HG03045 (cell line): ENCODE measurements at regions not wholly inside any gene's neighbourhood (a gene's known extent, or its start where the extent isn't known, plus 50 kb on each side); places are given as distances from the start of the nearest gene placed in this dataset.
"Not testable (repeated sequence)": the region's sequence is repeated elsewhere in the genome, so short reads cannot be mapped to it uniquely, and the experiment has no call there.

ENCODE experiments used
- ATAC-seq: cut with Tn5 transposase; IDR thresholded peaks from one replicate; pipeline ENCODE4 v1.9.1; 2021; ENCODE audit warnings: mild to moderate bottlenecking, moderate library complexity; ENCODE audit not compliant: unreplicated experiment

- ATAC-seq = no peak
Measured at GRCh38 chr5:36422952-36423351, 121.2 kb upstream of the RANBP3L start.

GRCh38 chr5:36423578-36424307 lies 122.0 kb upstream of the RANBP3L start:
- no peak for ATAC-seq

- not testable (repeated sequence) for ATAC-seq
Measured at GRCh38 chr5:36426070-36426469, 124.4 kb upstream of the RANBP3L start.

- no peak for ATAC-seq
Measured at GRCh38 chr5:36435516-36435915, 133.8 kb upstream of the RANBP3L start.

- no peak for ATAC-seq
Measured at GRCh38 chr5:36436306-36436705, 134.6 kb upstream of the RANBP3L start.

- no peak for ATAC-seq
Measured at GRCh38 chr5:36438765-36439561, 137.3 kb upstream of the RANBP3L start.

GRCh38 chr5:36440300-36440699 lies 138.6 kb upstream of the RANBP3L start:
- no peak for ATAC-seq

GRCh38 chr5:36441280-36441679 lies 139.6 kb upstream of the RANBP3L start:
- no peak for ATAC-seq

GRCh38 chr5:36442352-36442751 lies 140.7 kb upstream of the RANBP3L start:
- ATAC-seq = no peak

- ATAC-seq = no peak
Measured at GRCh38 chr5:36442796-36443195, 141.1 kb upstream of the RANBP3L start.

- ATAC-seq = no peak
Measured at GRCh38 chr5:36443941-36444340, 142.2 kb upstream of the RANBP3L start.

GRCh38 chr5:36444582-36445418 lies 143.1 kb upstream of the RANBP3L start:
- no peak for ATAC-seq

GRCh38 chr5:36447776-36448175 lies 146.1 kb upstream of the RANBP3L start:
- no peak for ATAC-seq

GRCh38 chr5:36450229-36451014 lies 148.7 kb upstream of the RANBP3L start:
- ATAC-seq = no peak

GRCh38 chr5:36452424-36453006 lies 150.8 kb upstream of the RANBP3L start:
- ATAC-seq = no peak

- no peak for ATAC-seq
Measured at GRCh38 chr5:36457511-36458270, 148.7 kb upstream of the SLC1A3 start.

- no peak for ATAC-seq
Measured at GRCh38 chr5:36458746-36459145, 147.7 kb upstream of the SLC1A3 start.

GRCh38 chr5:36459176-36460135 lies 146.9 kb upstream of the SLC1A3 start:
- ATAC-seq = no peak
